PC-9 (cell line): ENCODE measurements at regions not wholly inside any gene's neighbourhood (a gene's known extent, or its start where the extent isn't known, plus 50 kb on each side); places are given as distances from the start of the nearest gene placed in this dataset.
A peak's percentile ranks its signal among the peaks of the same experiment; 100 is the strongest.

Experiments
- BruUV-seq: library from RNA; stranded (reverse); fragments of 400-500 nt; replicated peaks from 2 replicates; lab custom pipeline; 2021; lab: Mats Ljungman, UMichigan
- CTCF ChIA-PET: fragments of 300-600 bp; sonication (Branson Sonifier 250); formaldehyde crosslinking; loops from one replicate; lab custom pipeline; 2022; ENCODE audit warnings: antibody characterized with exemption; lab: Charles Lee
- POLR2A ChIA-PET: fragments of 300-600 bp; sonication (Branson Sonifier 250); formaldehyde crosslinking; loops from one replicate; lab custom pipeline; 2022; ENCODE audit warnings: antibody characterized with exemption; ENCODE audit not compliant: unreplicated experiment; lab: Charles Lee
- DNase-seq, 2 experiments: peaks; one replicate each; pipeline versions ENCODE4 v3.0.0 to v3.0.0-alpha.2; 2015 to 2022; ENCODE audit warnings: mixed read lengths in 1 of 2
- H2AFZ ChIP-seq: fragments of 200-600 bp; sonication (generic); 2 replicates; pipeline ENCODE4 v1.8.1; 2017; ENCODE audit warnings: antibody characterized with exemption
- H3F3A ChIP-seq: fragments of 200-600 bp; sonication (generic); 2 replicates; pipeline ENCODE4 v1.8.1; 2017; ENCODE audit warnings: antibody characterized with exemption, mild to moderate bottlenecking, low read depth; ENCODE audit not compliant: insufficient read depth
- H3K27ac ChIP-seq: fragments of 200-600 bp; sonication (generic); 2 replicates; pipeline ENCODE4 v1.6.1; 2016; ENCODE audit warnings: mixed run types
- H3K27me3 ChIP-seq: fragments of 200-600 bp; sonication (generic); 2 replicates; pipeline ENCODE4 v1.6.1; 2016; ENCODE audit warnings: low read depth, mixed run types; ENCODE audit not compliant: insufficient read depth
- H3K36me3 ChIP-seq: fragments of 200-600 bp; sonication (generic); 2 replicates; pipeline ENCODE4 v1.6.1; 2016; ENCODE audit warnings: low read depth, mixed run types
- H3K4me1 ChIP-seq: fragments of 200-600 bp; sonication (generic); replicated peaks from 2 replicates; pipeline ENCODE4 v1.6.1; 2016; ENCODE audit warnings: mixed run types; ENCODE audit not compliant: insufficient read depth
- H3K4me2 ChIP-seq: fragments of 200-600 bp; sonication (generic); 2 replicates; pipeline ENCODE4 v1.6.1; 2017; ENCODE audit warnings: mixed run types
- H3K4me3 ChIP-seq: fragments of 200-600 bp; sonication (generic); 2 replicates; pipeline ENCODE4 v1.6.1; 2016; ENCODE audit warnings: mixed run types
- H3K79me2 ChIP-seq: fragments of 200-600 bp; sonication (generic); 2 replicates; pipeline ENCODE4 v1.6.1; 2017; ENCODE audit warnings: low read depth, mixed run types
- H3K9me2 ChIP-seq: fragments of 200-600 bp; sonication (generic); 2 replicates; pipeline ENCODE4 v1.8.1; 2017; ENCODE audit warnings: mild to moderate bottlenecking; ENCODE audit not compliant: insufficient read depth
- H3K9me3 ChIP-seq: fragments of 200-600 bp; sonication (generic); 2 replicates; pipeline ENCODE4 v1.8.1; 2016; ENCODE audit warnings: low read depth; ENCODE audit not compliant: insufficient read depth
- H4K20me1 ChIP-seq: fragments of 200-600 bp; sonication (generic); 2 replicates; pipeline ENCODE4 v1.8.1; 2017; ENCODE audit not compliant: insufficient read depth
- EZH2 ChIP-seq: fragments of 200-600 bp; sonication (generic); IDR thresholded peaks from 2 replicates; pipeline ENCODE4 v1.8.0; 2017; ENCODE audit warnings: antibody characterized with exemption, low read depth
- intact Hi-C: fragments of 100-400 bp; cut with micrococcal nuclease; formaldehyde crosslinking; loops from one replicate; pipeline ENCODE4 v1.10.0; 2022; ENCODE audit not compliant: unreplicated experiment
- TF ChIP-seq, protein P1 (sequence below): fragments of 200-600 bp; sonication (generic); conservative IDR thresholded peaks from 2 replicates; pipeline ENCODE4 v1.6.1; 2017; ENCODE audit warnings: mixed run types, antibody characterized with exemption, mild to moderate bottlenecking, moderate library complexity

- H3K9me3 ChIP-seq, result no peaks in the 10 kb centered on the region
- ChIA-PET CTCF (interaction anchor here (0.6 kb wide), 1 partner anchor 514 kb away, joined by 3 read pairs; no protein-coding TSS in a partner anchor), POLR2A (interaction anchor here (0.6 kb wide), 1 partner anchor 186 kb away, joined by 4 read pairs; no protein-coding TSS in a partner anchor)
- no peaks in the 10 kb centered on the region for H3K27me3 ChIP-seq
- H3K4me1 ChIP-seq, result no peaks in the 10 kb centered on the region
- H3K27ac ChIP-seq, result no peak overlapping the region
- intact Hi-C loops, result no loop called here
- H3K9me2 ChIP-seq, result no peaks in the 10 kb centered on the region
- no peaks in the 10 kb centered on the region for H3F3A ChIP-seq
- DNase-seq, result no peak
- H2AFZ ChIP-seq, result no peak overlapping the region
- H3K79me2 ChIP-seq, result no peaks in the 10 kb centered on the region
- TF ChIP-seq, protein P1, sequence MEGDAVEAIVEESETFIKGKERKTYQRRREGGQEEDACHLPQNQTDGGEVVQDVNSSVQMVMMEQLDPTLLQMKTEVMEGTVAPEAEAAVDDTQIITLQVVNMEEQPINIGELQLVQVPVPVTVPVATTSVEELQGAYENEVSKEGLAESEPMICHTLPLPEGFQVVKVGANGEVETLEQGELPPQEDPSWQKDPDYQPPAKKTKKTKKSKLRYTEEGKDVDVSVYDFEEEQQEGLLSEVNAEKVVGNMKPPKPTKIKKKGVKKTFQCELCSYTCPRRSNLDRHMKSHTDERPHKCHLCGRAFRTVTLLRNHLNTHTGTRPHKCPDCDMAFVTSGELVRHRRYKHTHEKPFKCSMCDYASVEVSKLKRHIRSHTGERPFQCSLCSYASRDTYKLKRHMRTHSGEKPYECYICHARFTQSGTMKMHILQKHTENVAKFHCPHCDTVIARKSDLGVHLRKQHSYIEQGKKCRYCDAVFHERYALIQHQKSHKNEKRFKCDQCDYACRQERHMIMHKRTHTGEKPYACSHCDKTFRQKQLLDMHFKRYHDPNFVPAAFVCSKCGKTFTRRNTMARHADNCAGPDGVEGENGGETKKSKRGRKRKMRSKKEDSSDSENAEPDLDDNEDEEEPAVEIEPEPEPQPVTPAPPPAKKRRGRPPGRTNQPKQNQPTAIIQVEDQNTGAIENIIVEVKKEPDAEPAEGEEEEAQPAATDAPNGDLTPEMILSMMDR, result no peak
- no peak for TF ChIP-seq EZH2
- H4K20me1 ChIP-seq, result no peaks in the 10 kb centered on the region
- H3K4me3 ChIP-seq, result no peak overlapping the region
- H3K4me2 ChIP-seq, result no peak overlapping the region
- no peaks in the 10 kb centered on the region for H3K36me3 ChIP-seq
- BruUV-seq, result no TSS peak
Measured at GRCh38 chr2:160838691-160839090, 321.5 kb upstream of the TANK start.

- no peaks in the 10 kb centered on the region for H3K27me3 ChIP-seq
- no peak for TF ChIP-seq EZH2
- TF ChIP-seq, protein P1, result no peak
- no TSS peak for BruUV-seq
- H3K4me1 ChIP-seq, result no peaks in the 10 kb centered on the region
- H3K9me3 ChIP-seq, result no peaks in the 10 kb centered on the region
- H3K36me3 ChIP-seq, result no peaks in the 10 kb centered on the region
- no peak overlapping the region for H3K4me3 ChIP-seq
- POLR2A ChIA-PET, result no interaction called here
- CTCF ChIA-PET, result no interaction called here
- H3K27ac ChIP-seq, result no peak overlapping the region
- no peak overlapping the region for H3K4me2 ChIP-seq
- no peak overlapping the region for H2AFZ ChIP-seq
- no peaks in the 10 kb centered on the region for H3F3A ChIP-seq
- no peaks in the 10 kb centered on the region for H4K20me1 ChIP-seq
- no peaks in the 10 kb centered on the region for H3K79me2 ChIP-seq
- H3K9me2 ChIP-seq, result no peaks in the 10 kb centered on the region
- intact Hi-C loops, result no loop called here
- no peak for DNase-seq
Measured at GRCh38 chr2:160842286-160842685, 317.9 kb upstream of the TANK start.

- intact Hi-C loops, result no loop called here
- Histone ChIP-seq H3K4me1 (peaks cover 9% of the 10 kb centered on the region), H3K4me3 (no peak overlapping the region), H3K4me2 (0 out of 2 replicates have a peak overlapping the region, but pooled peaks have one; percentile 13), H3F3A (no peaks in the 10 kb centered on the region), H3K27me3 (no peaks in the 10 kb centered on the region), H3K9me2 (no peaks in the 10 kb centered on the region), H4K20me1 (no peaks in the 10 kb centered on the region), H3K79me2 (no peaks in the 10 kb centered on the region), H3K36me3 (no peaks in the 10 kb centered on the region), H3K27ac (no peak overlapping the region), H2AFZ (no peak overlapping the region), H3K9me3 (no peaks in the 10 kb centered on the region)
- ChIA-PET CTCF (no interaction called here), POLR2A (no interaction called here)
- BruUV-seq, result no TSS peak
- TF ChIP-seq, protein P1, result no peak
- no peak for TF ChIP-seq EZH2
- DNase-seq, result peak in 1 of 2 experiments; percentile 35
Measured at GRCh38 chr2:160859096-160859495, 301.1 kb upstream of the TANK start.
